BLaER1 treated with 17β-estradiol and CSF1 and Interleukin-3, amounts not matched to agents 10 nM and 100 nM (cell line): ENCODE measurements at regions not wholly inside any gene's neighbourhood (a gene's known extent, or its start where the extent isn't known, plus 50 kb on each side); places are given as distances from the start of the nearest gene placed in this dataset.
A peak's percentile ranks its signal among the peaks of the same experiment; 100 is the strongest.

Experiments
- H3K27ac ChIP-seq, 11 experiments: shearing (Covaris generic); formaldehyde crosslinking; 2 replicates each; pipeline ENCODE4 v1.8.1; 2022
- H3K27me3 ChIP-seq, 11 experiments: shearing (Covaris generic); formaldehyde crosslinking; 2 replicates each; pipeline ENCODE4 v1.8.1; 2022
- H3K36me3 ChIP-seq, 11 experiments: shearing (Covaris generic); formaldehyde crosslinking; 2 replicates each; pipeline ENCODE4 v1.8.1; 2022
- H3K4me1 ChIP-seq, 10 experiments: shearing (Covaris generic); formaldehyde crosslinking; 2 replicates each; pipeline ENCODE4 v1.8.1; 2022
- H3K4me2 ChIP-seq, 11 experiments: shearing (Covaris generic); formaldehyde crosslinking; 2 replicates each; pipeline ENCODE4 v1.8.1; 2022
- H3K4me3 ChIP-seq, 10 experiments: shearing (Covaris generic); formaldehyde crosslinking; 2 replicates each; pipeline ENCODE4 v1.8.1; 2022
- H3K9ac ChIP-seq, 11 experiments: shearing (Covaris generic); formaldehyde crosslinking; 2 replicates each; pipeline ENCODE4 v1.8.1; 2022
- H3K9me3 ChIP-seq, 11 experiments: shearing (Covaris generic); formaldehyde crosslinking; replicated peaks in 1 of 11; 2 replicates each; pipeline ENCODE4 v1.8.1; 2022
- H4K20me1 ChIP-seq, 11 experiments: shearing (Covaris generic); formaldehyde crosslinking; 2 replicates each; pipeline ENCODE4 v1.8.1; 2022
- Cebpa-rat ChIP-seq, 11 experiments: shearing (Covaris generic); IDR thresholded peaks; 2 replicates each; pipeline ENCODE4 v1.8.1; 2022

DNA sequence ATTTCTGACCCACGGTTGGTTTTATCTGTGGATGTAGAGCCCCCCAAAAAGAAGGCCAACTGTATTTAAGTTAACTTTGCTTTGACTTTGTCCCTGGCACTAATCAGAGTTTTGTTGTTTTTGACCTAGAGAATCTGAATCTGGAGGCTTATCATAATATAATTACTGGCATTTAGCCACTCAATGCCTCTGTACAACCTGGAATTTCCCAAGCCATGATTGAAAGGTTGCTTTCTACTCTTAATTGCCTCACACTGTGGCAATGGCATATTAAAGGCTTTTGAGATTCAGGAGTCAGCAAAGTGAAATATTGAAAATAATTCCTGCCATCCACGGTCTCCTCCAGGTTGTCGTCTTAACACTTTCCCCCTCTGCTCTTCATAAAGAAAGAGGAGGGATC is 205.2 kb upstream of the GHITM start:
- H3K9ac ChIP-seq, result no peak overlapping the region
- TF ChIP-seq Cebpa-rat (IDR thresholded peaks at IDR 0.05), result no peak

DNA sequence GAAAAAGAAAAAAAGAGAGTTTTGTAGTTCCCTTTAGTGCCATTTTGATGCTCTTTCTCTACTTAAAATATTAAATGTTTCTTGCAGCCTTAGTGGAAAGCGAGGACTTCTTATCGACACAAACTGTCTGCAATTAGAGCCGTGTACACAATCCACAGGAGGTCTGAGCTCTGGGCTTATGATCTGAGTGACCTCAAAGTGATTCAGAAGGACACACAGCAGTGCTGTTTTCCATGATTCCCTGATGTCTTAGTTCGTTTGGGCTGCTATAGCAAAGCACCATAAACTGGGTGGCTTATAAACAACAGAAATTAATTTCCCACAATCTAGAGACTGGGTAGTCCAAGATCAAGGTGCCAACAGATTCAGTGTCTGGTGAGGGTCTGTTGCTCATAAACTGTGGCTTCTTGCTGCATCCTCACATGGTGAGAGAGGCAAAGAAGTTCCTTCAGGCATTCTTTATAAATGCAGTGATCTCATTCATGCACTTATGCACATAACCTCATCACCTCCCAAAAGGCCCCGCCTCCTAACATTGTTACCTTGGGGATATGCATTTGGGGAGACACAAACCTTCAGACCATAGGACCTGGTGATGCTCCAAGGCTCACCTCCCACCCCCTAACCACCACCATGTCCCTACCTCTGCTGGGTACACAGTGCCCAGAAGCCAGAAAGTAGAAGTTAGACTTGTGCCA is 204.5 kb upstream of the GHITM start:
- Histone ChIP-seq H3K36me3 (no peaks in the 10 kb centered on the region), H3K27ac (no peak overlapping the region), H3K4me3 (no peak overlapping the region), H3K9ac (no peak overlapping the region), H4K20me1 (no peaks in the 10 kb centered on the region), H3K4me1 (peaks cover 0 to 12% (median 9%) of the 10 kb centered on the region in 10 experiments; a peak in 12 of 20 replicates), H3K4me2 (no peak overlapping the region), H3K9me3 (no peaks in the 10 kb centered on the region), H3K27me3 (no peaks in the 10 kb centered on the region)
- no peak for TF ChIP-seq Cebpa-rat (IDR thresholded peaks at IDR 0.05)

More for the DNA sequence above, 205.2 kb upstream of the GHITM start:
- Histone ChIP-seq H3K4me2 (no peak overlapping the region), H3K36me3 (no peaks in the 10 kb centered on the region), H3K27ac (no peak overlapping the region), H4K20me1 (no peaks in the 10 kb centered on the region), H3K4me3 (no peak overlapping the region), H3K27me3 (no peaks in the 10 kb centered on the region), H3K9me3 (no peaks in the 10 kb centered on the region), H3K4me1 (peaks cover 0 to 12% (median 9%) of the 10 kb centered on the region in 10 experiments; a peak in 12 of 20 replicates)

DNA sequence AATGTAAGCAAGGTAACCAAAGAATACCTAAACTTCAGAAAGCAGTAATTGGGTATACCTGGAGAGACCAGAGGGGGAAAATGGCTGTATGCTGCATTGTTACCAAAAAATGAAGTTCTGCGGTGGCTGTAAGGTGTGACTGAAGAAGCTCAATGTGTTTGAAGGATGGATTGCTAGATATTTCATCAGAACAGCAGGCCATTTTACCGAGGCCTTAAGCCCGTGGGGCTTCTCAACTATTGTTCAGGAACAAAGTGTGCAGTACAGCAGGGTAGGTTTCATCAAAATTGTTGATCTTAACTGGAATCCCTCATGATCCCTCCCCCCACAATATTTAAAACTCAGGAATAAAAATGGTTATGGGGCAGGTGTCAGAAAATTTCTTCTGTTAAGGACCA is 204.0 kb upstream of the GHITM start:
- Histone ChIP-seq H3K4me2 (no peak overlapping the region), H3K9ac (no peak overlapping the region), H3K36me3 (no peaks in the 10 kb centered on the region), H3K9me3 (no peaks in the 10 kb centered on the region), H4K20me1 (no peaks in the 10 kb centered on the region), H3K4me1 (peaks cover 0 to 12% (median 9%) of the 10 kb centered on the region in 10 experiments; a peak in 12 of 20 replicates), H3K4me3 (no peak overlapping the region), H3K27me3 (no peaks in the 10 kb centered on the region), H3K27ac (no peak overlapping the region)
- no peak for TF ChIP-seq Cebpa-rat (IDR thresholded peaks at IDR 0.05)

DNA sequence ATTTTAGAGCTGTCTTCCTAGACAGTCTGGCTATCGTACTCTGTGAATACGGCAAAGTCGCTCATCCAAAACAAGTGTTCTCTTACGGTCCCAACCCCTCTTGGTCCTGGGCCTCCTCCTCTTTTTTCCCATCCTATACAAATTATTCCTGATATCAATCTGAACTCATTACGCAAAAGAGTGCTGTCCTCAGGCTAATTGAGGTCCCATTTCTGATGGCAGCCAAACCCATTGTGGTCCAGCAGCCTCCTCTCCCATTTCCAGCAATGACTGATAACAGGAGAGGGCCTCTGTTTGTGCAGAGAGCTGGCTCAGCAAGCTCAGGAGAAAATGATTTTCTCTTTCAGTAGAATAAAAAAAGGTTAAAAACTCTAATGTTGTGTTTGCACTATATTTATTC is 203.4 kb upstream of the GHITM start:
- Histone ChIP-seq H3K27ac (no peak overlapping the region), H3K27me3 (no peaks in the 10 kb centered on the region), H3K4me1 (peaks cover 0 to 12% (median 9%) of the 10 kb centered on the region in 10 experiments; a peak in 12 of 20 replicates), H3K4me2 (no peak overlapping the region), H4K20me1 (no peaks in the 10 kb centered on the region), H3K4me3 (no peak overlapping the region), H3K36me3 (no peaks in the 10 kb centered on the region), H3K9ac (no peak overlapping the region), H3K9me3 (no peaks in the 10 kb centered on the region)
- TF ChIP-seq Cebpa-rat (IDR thresholded peaks at IDR 0.05), result no peak

DNA sequence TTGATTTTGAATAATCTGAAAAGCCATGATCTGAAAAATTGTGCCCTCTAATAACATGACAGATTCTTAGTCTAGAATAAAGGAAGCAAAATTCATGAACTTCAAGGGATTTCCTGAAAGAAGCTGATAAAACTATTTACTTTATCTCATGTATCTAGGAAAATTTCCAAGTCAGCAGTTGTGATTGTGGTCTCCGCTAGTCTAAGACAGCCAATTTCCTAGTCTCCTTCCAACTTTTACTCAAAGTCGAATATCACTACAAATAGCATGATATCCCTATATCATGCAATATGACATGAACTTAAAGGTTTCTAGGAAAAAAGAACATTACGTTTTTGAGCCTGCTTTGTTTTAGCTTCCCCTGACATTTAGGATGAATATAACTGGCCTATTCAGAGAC is 202.1 kb upstream of the GHITM start:
- no peaks in the 10 kb centered on the region for H3K36me3 ChIP-seq
- H4K20me1 ChIP-seq, result no peaks in the 10 kb centered on the region
- H3K4me2 ChIP-seq, result no peak overlapping the region
- no peaks in the 10 kb centered on the region for H3K9me3 ChIP-seq
- H3K9ac ChIP-seq, result no peak overlapping the region
- H3K27me3 ChIP-seq, result no peaks in the 10 kb centered on the region
- peaks cover 0 to 9% (median 7%) of the 10 kb centered on the region in 10 experiments; a peak in 12 of 20 replicates for H3K4me1 ChIP-seq
- H3K4me3 ChIP-seq, result no peak overlapping the region
- TF ChIP-seq Cebpa-rat (IDR thresholded peaks at IDR 0.05), result no peak
- H3K27ac ChIP-seq, result no peak overlapping the region

DNA sequence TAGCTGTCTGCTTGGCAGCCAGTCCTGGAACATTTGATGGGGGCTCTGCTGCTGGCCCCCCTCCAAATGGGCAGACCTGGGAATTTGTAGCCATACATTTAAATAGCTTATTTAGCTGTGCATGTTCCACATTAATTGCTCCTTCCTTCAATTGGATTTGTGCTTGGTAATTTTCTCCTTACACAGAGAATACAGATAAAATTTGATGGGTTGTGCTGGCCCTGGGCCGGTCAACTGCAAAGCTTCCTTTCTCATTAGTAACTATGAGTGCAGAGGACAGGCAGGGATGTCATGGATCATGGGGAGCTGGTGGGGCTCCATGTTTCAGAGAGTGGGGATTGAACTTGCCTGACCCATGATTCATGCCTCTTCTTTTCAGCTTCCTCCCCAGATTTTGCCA is 201.5 kb upstream of the GHITM start:
- Histone ChIP-seq H3K36me3 (no peaks in the 10 kb centered on the region), H3K4me1 (peaks cover 0 to 4% (median under 1%) of the 10 kb centered on the region in 10 experiments; a peak in 8 of 20 replicates), H3K27me3 (no peaks in the 10 kb centered on the region), H3K27ac (no peak overlapping the region), H3K4me3 (no peak overlapping the region), H3K4me2 (no peak overlapping the region), H3K9ac (no peak overlapping the region), H3K9me3 (no peaks in the 10 kb centered on the region), H4K20me1 (no peaks in the 10 kb centered on the region)
- no peak for TF ChIP-seq Cebpa-rat (IDR thresholded peaks at IDR 0.05)

DNA sequence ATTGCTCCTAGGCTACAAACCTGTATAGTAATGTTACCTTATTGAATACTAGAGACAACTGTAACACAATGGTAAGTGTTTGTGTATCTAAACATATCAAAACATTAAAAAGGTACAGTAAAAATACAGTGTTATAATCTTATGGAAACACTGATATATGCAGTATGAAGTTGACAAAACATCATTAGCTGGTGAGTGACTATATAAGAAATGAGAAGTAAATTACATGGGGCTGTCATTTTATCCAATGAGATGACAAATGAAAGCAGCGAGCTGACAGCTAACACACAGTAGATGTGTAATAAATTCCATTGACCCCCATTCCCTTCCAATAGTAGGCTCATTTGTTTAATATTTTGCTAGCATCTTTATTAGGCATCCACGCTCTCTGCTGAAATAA is 198.1 kb upstream of the GHITM start:
- Histone ChIP-seq H3K9me3 (no peaks in the 10 kb centered on the region), H4K20me1 (no peaks in the 10 kb centered on the region), H3K36me3 (no peaks in the 10 kb centered on the region), H3K4me1 (peaks cover 0 to 5% (median 0%) of the 10 kb centered on the region in 10 experiments; a peak in 2 of 20 replicates), H3K4me2 (no peak overlapping the region), H3K27ac (no peak overlapping the region), H3K4me3 (no peak overlapping the region), H3K9ac (no peak overlapping the region), H3K27me3 (no peaks in the 10 kb centered on the region)
- no peak for TF ChIP-seq Cebpa-rat (IDR thresholded peaks at IDR 0.05)

DNA sequence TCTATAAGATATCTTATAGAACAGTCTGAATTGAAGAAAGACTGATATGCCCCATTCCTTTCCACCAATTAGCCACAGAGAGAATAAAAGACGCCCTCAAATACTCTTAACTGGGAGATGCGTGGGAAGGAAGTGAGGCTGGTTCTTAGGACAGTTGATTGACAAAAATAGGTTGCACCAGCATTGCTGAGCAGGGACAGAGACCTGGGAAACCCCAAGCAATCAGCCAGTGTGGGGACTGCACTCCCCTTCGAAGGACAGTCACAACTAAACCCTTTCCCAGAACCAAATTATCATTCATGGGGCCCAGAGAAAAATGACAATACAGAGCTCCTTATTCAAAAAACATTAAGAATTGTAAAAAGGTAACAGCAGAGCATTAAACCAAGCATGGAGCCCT is 196.9 kb upstream of the GHITM start:
- Histone ChIP-seq H3K9ac (no peak overlapping the region), H3K9me3 (no peaks in the 10 kb centered on the region)
- TF ChIP-seq Cebpa-rat (IDR thresholded peaks at IDR 0.05), result no peak

DNA sequence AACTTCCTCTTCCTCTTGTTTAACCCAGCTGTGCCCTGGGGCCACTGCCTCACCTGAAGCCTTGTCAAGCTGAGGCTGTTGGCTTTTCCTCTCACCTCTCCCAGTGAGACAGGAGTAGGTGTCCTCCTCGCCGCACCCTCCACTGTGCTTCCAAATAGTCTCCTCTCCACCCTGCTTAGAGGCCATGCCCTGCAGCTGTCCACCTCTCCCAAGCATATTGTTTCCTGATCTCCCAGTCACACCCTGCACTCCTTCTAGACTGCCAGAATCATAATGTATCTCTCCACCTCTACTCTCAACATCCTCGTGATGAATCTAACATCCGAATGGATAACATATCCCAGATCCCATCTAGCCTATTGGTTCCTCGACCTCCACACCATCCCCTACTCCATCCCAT is 196.3 kb upstream of the GHITM start:
- no peaks in the 10 kb centered on the region for H4K20me1 ChIP-seq
- TF ChIP-seq Cebpa-rat (IDR thresholded peaks at IDR 0.05), result no peak
- no peak overlapping the region for H3K27ac ChIP-seq
- no peak overlapping the region for H3K4me3 ChIP-seq
- peak overlapping the region in 8 of 11 experiments; percentile 1 to 36 (median 20); a peak in 6 of 22 replicates for H3K4me2 ChIP-seq
- H3K36me3 ChIP-seq, result no peaks in the 10 kb centered on the region
- no peaks in the 10 kb centered on the region for H3K9me3 ChIP-seq
- H3K4me1 ChIP-seq, result peaks cover 0 to 5% (median 0%) of the 10 kb centered on the region in 10 experiments; a peak in 2 of 20 replicates
- no peak overlapping the region for H3K9ac ChIP-seq
- H3K27me3 ChIP-seq, result no peaks in the 10 kb centered on the region

More for the DNA sequence above, 196.9 kb upstream of the GHITM start:
- Histone ChIP-seq H3K4me2 (peak overlapping the region in 4 of 11 experiments; percentile 4 to 26 (median 18); a peak in 2 of 22 replicates), H3K36me3 (no peaks in the 10 kb centered on the region), H3K4me1 (peaks cover 0 to 5% (median 0%) of the 10 kb centered on the region in 10 experiments; a peak in 2 of 20 replicates), H3K27me3 (no peaks in the 10 kb centered on the region), H3K27ac (no peak overlapping the region), H4K20me1 (no peaks in the 10 kb centered on the region), H3K4me3 (no peak overlapping the region)

DNA sequence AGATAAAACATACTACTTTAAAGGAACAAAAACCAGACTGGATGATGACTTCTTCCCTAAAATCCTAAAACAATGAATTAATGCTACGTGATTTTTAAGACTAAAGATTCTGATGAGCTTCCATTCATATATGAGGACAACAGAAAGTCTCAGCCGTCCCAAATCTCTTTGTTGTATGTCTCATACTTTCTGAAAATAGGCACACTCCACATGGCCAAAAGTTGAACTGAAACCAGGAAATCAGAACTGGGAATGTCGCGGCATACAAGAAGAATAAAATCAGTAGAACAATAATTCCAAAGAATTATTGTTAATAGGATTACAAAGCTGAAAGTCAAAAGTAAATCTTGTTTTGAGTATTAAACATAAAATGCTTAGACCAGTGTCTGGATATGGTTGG is 195.4 kb upstream of the GHITM start:
- Histone ChIP-seq H3K9me3 (no peaks in the 10 kb centered on the region), H3K27me3 (no peaks in the 10 kb centered on the region), H3K36me3 (no peaks in the 10 kb centered on the region), H3K27ac (no peak overlapping the region), H3K4me1 (peaks cover 0 to 5% (median 0%) of the 10 kb centered on the region in 10 experiments; a peak in 3 of 20 replicates), H3K4me3 (no peak overlapping the region), H4K20me1 (no peaks in the 10 kb centered on the region), H3K4me2 (no peak overlapping the region), H3K9ac (no peak overlapping the region)
- TF ChIP-seq Cebpa-rat (IDR thresholded peaks at IDR 0.05), result no peak
